HG03139 (cell line): ENCODE measurements at regions not wholly inside any gene's neighbourhood (a gene's known extent, or its start where the extent isn't known, plus 50 kb on each side); places are given as distances from the start of the nearest gene placed in this dataset.

Experiments
- ATAC-seq: cut with Tn5 transposase; IDR thresholded peaks from one replicate; pipeline ENCODE4 v1.9.1; 2021; ENCODE audit not compliant: unreplicated experiment

DNA sequence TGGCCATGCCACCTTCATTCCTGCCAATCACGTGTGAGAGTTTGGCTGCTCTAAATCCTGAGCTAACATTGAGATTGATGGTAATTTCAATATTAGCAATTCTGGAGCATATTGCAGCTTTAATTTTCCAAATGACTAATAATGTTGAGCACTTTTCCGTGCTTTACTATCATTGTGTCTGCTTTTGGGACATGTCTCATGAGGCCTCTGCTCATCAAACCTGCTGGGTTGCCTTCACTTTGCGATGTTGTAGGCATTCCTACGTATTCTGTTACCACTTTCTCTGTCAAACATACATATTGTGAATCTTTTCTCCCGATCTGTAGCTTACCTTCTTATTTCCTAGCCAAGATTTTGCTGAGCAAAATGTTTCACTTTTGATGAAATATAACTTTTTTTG is 466.6 kb downstream of the GALR1 start:
- ATAC-seq = no peak

DNA sequence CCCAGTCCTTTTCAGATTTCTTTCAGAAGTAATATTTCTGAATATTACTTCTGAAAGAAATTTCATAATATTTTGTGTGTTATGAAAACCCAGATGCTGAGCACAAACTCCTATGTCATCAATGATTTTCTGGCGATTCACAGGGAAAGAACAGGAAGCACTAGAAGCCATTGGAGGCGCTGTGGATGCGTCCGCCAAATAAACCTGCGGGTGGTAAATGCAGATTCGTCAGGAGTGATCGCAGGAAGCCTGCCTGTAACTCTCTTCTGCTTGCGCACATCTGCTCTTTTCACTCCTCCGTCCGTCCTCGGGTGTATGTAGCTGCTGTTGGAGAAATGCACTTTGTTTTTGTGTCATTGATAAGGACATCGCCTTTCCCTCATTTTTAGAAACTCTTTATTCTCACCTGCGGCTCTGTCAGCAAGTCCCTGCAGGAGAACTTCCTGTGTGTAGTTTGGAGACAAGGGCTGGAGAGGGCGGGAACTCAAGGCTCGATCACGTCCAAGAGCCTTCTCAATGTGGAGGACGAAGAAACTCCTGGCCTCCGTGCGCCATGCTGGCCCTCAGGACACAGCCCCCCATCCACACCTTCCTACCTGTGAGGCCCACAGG is 483.8 kb downstream of the GALR1 start:
- no peak for ATAC-seq

DNA sequence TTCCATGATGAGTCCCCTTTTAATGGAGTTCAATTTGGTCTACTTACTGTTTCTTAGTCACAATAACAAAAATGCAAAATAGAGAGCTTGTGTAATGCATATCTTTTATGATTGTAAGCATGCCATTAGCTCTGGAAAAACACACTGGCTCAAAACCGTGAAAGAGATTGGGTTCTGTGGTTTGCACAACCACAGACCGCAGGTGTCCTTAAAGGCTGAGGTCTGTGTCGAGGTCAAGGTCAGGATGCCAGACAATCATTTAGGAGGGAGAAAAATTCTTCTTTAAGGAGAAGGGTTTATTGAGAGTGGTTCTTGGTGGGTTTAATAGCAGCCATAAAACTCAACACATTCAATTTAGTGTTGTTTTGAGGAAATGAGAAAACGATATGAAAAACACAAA is 487.2 kb downstream of the GALR1 start:
- ATAC-seq = no peak

DNA sequence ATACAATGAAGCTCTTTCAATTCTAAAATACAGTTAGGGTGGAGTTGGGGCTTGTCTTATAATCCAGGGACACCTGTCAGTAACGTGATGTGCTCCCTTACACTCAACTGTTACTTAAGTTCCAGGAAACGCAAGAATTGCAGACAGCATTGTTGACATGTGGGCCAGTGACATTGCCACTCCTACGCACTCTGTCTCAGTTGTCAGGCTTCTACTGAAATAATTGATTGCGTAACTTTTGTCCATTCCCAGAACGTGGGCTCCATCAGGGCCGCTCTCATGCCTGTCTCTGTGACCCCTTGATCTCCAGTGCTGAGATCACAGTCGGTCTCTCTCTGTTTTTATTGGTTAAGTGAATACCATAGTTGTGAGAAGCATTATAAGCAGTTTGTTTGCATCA is 487.8 kb downstream of the GALR1 start:
- no peak for ATAC-seq

DNA sequence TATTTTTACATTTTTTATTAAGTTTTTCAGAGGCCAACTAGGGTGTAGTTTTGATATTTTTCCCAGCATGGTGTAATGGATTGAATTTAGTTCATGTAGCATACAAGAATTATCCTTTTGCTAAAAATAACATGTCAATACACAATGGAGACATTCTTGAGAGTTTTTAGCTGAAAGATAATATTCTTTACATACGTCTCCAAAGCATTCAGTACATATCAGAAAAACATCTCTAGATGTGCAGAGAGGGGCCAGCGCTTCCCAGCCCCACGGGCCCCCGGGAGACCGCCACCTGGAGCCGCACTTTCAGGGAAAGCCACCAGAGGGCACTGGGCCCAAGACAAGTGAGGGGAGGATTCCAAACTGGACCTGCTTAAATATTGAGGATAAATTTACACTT is 499.4 kb downstream of the GALR1 start:
- ATAC-seq = no peak

DNA sequence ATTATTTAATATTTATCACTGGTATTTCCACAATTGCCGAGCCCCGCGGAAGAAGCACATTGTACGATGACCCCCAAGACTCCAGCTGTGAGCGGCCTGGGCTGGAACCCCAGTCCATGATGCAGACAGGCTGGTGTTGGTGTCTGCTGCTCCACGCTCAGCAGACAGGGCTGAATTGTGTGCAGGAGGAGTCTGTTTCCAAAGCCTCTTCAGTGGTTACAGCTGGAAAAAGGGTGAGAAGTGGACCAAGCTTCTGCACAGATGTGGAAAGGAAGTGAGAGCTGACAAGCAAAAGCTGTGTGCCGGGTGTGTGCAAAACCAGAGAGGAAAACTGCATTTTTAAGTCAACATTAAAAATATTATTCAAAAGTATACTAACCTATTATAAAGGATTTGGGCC is 500.4 kb downstream of the GALR1 start:
- ATAC-seq = no peak

DNA sequence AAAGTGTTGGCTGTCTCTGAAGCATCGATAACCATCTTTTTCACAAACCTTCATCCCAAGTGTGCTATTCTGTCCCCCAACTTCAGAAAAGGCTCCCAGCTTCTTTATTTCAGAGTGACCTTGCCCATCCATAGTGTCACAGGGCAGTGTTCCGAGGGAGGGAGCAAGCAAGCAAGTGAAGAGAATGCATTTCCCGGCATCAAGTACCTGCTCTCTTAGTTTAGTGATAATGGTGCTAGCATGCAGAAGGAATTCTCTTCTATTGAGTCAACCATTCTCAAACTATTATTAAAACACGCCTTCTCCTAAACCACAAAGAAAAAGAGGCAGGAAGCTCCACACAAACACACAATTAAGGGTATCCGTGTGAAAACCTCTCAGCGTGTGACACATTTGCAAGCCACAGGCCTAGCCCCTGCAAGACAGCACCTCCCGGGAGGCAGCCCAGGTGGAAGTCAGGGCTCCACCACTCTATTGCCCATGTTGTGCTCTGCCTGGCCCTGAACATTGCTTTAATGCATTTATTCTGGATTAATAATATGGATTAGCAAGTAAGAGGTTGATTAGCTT is 504.9 kb downstream of the GALR1 start:
- ATAC-seq = no peak

DNA sequence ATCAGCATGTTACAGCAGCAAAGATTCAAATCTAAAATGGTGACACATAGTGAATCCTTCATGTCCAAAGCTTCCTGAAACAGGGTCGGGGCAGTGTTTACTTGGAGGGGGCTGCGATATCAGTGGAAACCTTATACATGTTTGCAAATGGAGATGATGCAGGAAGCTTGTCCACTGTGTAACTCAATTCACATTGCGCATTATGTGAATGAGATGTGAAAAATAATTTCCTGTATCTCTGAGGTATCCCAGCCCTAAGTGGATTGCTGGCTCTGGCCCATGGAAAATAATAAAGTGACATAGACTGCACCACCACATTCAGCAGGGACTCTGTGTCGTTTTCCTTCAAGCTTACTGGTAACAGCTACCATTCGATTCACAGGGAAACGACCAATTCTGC is 505.5 kb downstream of the GALR1 start:
- no peak for ATAC-seq

DNA sequence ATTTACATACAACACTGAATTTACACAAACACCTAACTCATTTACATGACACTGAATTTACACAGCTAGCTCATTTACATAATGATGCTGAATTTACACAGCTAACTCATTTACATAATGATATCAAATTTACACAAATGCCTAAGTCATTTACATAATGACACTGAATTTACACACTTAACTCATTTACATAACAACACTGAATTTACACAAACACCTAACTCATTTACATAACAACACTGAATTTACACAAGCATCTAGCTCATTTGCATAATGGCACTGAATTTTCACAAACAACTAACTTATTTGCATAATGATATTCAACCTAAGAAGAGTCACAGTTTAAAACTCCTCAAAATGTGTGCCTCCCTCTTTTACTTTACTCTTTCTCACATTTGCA is 511.7 kb downstream of the GALR1 start:
- no peak for ATAC-seq

DNA sequence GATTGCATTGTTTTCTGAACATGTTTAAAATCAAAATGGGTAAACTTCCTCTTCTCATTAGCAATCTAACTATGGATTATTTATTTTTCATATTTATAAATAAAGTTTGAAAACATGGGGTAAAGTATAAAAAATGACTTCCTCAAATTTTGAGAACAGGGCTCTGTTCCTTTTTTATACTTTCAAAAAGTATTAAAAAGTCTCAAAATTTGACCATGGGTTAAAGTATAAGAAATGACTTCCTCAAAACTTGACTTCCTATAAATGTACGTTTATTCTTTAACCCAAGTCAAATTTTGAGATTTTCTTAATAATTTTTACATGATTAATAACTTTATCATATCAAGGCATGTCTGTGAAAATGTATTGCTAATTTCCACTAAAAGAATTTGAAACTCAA is 512.4 kb downstream of the GALR1 start:
- no peak for ATAC-seq

DNA sequence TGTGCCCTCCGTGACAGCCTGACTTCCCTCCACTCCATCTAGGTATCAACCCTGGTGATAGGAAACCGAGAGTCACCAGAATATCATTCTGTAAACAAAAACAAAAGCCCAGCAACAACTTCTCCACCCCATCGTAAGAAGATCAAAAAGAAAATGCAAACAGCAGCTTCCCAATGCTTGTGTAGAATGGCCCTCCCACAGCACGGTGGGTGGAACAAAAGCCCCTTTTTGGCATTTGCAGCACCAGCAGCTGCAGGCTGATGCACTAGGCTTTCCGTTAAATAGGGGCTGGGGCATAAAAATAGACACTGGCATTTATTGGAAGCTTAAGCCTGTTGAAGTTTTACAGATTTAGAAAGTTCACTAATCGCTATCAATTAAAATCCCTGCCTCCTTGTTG is 513.0 kb downstream of the GALR1 start:
- no peak for ATAC-seq

DNA sequence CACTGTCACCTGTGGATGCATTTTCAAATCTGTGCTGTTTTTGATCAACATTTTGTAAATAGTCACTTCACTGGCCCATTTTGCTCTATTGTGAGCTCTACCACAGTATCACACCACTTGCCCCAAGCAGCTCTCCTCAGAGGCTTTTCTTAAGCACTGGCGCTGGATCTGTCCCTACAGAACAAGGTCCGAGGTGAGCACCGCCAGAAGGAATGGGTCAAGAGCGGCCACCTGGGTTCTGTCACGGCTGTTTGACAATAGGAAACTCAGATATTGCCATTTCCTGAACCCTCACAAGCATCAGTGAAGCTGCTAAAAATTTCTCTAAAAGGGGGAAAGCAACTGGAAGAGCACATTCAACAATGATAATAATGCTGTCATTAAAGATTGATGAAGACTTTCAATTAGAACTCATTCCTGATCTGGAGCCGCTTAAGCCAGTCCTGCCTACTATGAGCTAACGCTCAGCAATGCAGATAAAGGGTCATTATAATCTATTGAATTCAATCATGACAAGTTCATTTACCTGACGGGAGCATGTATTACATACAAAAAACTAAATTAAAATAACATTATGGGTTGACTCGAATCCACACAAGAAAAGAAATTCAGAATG is 514.0 kb downstream of the GALR1 start:
- no peak for ATAC-seq

DNA sequence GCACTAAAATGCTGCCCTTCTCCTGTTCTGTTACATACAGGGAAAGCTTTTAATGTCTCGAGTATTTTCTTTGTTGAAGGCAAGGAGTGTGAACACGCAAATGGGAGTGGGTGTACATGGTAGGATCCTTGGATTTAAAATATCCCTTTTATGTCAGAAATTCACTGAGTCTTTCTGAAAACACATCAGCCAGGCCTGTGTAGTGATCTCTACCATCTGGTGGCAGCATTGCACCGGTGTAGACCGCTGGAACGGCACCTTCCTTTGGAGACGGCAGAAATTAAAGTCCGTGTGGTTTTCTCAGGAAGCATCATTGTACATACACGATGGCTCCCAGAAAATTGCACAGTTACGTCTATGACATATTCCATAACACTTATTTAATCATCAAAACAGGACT is 515.8 kb downstream of the GALR1 start:
- ATAC-seq = peak; percentile 58

DNA sequence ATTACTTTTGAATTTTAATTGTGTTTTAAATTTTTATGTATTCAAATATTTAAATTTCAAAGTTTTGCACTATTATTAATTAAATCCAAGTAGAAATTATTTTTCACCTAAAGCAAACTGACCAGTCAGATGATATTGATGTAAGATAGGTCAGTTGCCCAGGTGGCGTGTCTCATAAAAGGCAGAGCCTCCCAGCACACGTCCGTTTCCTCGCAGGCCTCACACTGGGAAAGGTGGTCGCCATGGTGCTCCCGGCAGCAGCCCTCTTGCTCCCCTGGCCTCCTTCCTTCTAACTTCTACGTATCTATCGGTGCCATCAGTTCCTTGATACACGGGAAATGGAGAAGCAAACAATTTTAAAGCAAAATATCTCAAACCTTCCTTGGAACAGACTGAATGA is 516.8 kb downstream of the GALR1 start:
- no peak for ATAC-seq

DNA sequence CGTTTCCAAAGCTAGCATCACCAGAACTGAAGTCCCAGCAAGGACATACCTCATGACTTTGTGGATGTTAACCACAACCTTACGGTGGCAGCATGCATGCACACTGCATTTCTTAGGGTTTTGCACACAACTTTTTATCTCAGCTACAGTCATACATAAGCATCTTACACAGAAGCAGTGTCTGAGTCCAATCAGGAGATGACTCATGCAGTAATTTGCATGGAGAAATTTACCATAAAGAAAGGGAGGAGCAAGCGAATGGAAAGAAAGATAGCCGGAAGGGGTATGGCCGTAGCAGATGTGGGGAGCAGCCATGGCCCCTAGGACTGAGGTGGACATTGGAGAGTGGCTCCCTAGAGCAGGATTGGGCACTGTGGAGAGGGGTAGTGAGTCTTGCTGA is 522.5 kb downstream of the GALR1 start:
- no peak for ATAC-seq

DNA sequence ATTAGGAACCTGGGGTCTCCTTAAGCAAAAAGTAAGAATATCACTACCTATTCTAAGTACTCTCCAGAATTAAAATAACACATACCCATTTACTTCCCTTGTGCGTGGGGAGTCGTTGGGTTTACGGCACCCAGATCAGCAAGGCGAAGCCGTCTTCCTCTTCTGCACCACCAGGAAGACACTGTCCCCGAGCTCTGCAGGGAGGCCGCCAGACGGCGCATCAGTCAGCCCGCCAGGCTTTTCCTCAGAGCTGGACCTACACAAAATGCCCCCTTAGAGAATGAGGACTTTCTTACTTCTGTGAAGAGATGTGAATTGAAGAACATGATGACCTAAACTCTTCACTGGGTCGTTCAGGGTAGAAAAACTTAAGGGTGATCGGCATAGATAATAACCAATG is 526.5 kb downstream of the GALR1 start:
- no peak for ATAC-seq

DNA sequence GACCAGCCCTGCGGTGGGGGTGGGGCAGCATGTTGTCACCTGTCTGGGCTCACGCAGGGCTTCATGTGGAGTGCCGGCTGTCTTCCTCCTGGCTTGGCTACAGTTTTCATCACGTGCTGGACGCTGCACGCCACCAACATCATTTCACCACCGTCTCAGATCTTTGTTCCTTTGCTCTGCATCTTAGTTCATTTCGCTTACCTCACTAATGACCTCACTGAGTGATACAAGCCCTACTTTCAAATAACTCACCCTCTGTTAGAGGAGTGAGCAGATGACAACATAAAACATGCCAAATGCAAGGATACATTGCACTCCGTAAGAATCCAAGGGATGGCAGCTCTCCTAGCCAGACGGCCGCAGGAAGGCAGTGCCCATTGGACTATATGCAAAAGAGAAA is 527.5 kb downstream of the GALR1 start:
- no peak for ATAC-seq

DNA sequence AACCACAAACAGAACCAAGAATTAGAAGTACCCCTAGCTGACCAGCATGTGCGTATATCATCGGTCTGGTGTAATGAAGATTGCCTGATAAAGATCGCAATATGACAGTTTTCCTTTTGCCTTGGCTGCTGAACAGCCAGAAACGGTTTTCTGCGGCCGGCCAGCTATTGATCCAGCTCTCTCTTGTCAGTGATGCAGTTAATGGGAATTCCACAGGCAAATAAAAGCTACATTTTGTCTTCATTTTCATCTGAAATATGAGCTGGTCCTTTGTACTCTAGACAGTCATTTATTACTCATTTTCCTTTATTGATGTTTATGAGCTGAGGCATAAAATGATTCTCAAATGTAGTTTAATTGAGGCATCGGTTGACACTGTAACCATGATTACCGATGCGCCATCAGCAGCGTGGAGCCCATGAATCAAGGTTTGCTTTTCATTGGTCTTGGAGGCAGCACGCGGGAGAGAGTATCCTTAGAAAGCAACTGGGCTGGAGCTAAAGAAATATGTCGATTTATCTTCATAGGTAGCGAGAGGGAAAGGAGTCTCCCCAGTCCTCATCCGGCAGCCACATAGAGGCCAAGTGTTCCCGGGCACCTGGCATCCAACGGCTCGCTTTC is 535.2 kb downstream of the GALR1 start:
- no peak for ATAC-seq

DNA sequence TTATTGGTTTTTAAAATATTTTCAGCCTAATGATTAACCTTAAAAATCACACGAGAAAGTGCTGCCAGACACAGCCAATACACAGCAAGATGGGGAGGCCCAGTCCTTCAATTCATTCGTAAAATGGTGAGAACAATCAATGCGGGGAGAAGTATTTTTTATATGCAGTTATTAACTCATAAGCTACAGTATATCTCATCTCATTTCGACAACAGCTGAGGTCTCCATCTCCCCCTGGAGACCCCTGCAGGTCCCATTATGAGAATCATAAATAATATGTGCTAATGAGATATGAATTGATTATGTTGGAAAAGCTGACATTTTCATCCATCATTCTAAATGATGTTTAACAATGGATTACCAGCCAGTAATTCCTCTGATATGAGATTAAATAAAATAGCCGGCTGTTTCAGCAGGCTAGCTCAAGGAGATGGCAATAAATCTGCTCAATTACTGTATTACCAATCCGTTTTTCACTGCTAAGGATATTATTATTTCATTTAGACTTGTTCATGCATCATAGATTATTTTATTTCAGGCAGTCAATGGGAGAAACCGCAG is 535.8 kb downstream of the GALR1 start:
- ATAC-seq = no peak

DNA sequence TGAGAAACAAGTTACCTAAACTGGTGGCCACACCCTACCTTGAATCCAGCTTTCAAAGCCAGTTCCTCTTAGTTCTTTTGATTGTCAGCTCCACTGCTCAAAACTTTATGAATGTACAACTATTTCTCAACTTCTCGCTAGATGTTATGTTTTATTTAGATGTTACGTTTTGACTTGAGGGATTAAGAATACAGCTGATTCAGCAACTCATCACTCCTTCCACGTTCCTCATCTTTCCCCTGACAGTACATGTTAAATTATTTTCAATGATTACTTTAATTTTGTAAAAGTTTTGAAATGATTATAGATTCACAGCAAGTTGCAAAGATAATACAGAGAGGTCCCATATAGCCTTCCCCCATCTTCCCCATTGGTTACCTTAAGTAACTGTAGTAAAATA is 553.4 kb downstream of the GALR1 start:
- no peak for ATAC-seq

DNA sequence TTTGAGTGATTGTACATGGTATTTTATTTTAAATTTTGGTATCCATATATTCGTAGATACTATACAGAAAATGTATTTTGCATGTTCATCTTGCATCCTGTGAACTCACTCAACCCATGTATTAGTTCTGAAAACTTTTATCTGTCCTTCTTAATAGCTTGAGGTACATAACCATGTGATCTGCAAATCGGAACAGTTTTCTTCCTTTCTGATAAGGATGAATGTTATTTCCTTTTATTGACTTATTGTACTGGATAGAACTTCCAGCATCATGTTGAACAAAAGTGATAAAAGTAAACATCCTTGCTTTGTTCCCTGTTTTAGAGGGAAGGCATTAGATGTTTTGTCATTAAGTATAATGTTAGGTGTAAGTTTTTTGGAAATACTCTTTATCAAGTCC is 554.7 kb downstream of the GALR1 start:
- ATAC-seq = no peak

DNA sequence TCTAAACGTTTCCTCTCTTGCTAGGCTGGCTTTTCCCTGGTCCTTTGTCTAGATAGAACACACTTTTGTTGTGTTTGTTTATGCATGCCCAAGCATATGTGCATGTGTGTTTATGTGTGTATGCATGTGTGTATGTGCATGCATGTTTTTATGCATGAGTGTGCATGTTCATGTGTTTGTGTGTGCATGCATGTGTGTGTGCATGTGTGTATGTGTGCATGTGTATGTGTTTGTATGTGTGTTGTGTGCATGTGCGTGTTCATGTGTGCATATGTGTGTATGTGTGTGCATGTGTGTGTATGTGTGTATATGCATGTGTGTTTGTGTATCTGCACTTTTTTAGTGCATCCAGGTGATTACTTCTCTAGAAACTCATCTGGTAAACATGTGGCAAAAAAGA is 558.0 kb downstream of the GALR1 start:
- no peak for ATAC-seq
